GM21381 (cell line): ENCODE measurements at regions not wholly inside any gene's neighbourhood (a gene's known extent, or its start where the extent isn't known, plus 50 kb on each side); places are given as distances from the start of the nearest gene placed in this dataset.

ENCODE experiments used
- ATAC-seq: cut with Tn5 transposase; IDR thresholded peaks from one replicate; pipeline ENCODE4 v1.9.1; 2021; ENCODE audit warnings: mild to moderate bottlenecking, moderate library complexity; ENCODE audit not compliant: unreplicated experiment

DNA sequence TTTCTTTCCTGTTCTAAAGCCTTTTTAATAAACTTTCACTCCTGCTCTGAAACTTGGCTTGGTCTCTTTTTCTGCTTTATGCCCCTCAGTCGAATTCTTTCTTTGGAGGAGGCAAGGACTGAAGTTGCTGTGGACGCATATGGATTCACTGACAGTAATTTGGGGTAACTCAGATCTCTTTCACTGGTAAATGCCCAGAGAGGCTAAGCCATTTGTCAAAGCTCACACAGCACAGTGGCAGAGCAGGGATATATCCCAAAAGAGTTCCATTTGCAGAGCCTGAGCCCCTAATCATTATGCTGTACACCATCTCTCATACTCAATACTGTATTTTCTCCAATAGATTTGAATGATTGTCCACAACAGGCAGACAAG lies 72.3 kb upstream of the GALNT15 start:
- ATAC-seq: no peak

DNA sequence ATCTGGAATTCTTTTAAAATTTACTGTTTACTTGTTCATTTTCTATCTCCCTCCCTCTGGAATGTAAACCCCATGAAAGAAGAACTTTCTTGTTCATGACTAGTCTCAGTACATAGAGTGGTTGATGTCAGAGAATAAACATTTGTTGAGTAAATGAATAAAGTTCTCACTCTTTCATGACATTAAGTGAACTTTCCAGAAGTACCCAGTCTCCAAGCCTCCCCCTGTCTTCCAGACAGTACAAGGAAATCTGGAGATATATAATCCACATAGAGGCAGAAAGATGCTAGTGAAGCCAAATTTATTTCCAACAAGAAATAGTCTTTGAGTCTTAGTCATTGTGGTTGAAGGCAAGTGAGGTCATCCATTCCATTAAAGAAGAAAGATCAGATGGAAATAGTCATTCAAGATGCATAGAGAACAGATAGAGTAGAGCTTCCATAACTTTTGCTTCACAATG lies 71.5 kb upstream of the GALNT15 start:
- ATAC-seq: no peak

DNA sequence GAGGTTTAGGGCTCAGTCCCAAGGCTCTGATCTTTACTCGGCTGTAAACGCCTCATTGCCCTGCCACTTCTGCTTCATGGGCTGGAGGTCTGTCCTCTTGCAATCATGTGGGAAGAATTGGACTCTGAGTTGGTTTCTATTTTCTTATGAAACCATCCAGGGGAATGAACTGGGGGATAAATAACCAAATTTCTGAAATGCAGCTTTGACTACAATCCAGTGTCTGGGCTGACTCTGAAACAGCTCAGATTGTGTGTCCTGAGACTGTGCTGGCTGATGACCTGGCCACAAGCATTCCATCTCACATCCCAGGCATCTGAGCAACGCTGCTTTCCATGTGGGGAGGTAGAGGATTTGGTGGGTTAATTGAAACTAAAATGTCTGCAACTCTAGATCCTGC lies 71.0 kb upstream of the GALNT15 start:
- ATAC-seq: no peak

DNA sequence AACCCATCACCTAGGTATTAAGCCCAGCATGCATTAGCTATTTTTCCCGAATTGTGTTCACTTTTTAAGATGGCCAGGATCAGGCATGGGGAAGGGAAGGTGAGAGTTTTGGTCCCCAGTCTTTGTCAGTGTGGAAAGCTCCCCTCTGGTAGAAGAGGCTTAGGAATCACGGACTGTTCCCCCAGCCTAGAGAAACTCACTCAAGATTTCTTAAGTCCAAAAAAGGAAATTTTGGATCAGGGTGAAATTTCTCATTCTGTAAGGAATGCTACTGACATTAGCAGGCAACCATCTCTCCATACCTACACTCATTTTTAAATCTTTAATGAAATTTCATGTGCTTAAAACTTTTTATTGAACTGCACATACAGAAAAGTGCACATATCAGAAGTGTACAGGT lies 70.3 kb upstream of the GALNT15 start:
- ATAC-seq: no peak

DNA sequence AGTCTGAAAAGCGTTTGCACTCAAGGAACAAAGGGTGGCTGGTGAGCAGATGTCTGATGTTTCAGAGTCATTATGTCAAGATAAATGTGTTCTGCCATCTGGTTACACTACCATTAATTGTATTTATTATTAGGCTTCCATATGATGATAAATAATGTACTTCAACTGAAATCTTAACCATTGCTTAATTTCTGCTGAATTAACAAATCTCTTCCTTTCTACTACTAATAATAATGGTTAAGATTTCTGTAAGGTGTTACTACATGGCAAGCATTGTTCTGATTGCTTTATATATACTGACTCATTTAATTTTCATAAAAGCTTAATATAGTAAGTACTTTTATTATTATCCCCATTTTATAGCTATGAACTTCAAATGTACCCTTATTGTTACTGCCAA lies 68.4 kb upstream of the GALNT15 start:
- ATAC-seq: no peak

DNA sequence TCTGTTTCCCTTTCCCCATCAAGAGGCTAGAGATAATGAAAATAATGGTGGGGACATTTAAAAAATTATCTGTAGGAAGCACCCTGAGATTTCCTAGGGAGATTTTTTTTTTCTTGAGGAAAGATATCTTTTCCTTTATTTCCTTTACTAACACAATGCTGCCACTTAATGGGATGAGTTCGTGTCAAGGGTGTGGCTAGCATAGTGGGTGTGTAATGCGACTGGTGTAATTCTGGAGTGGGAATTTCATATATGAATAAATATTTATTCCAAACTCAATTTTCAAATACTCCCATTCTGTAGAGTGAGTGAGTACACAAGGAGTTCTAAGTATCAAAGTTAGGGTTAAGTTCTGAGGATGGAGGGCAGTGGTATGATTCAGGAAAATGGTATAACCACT lies 66.1 kb upstream of the GALNT15 start:
- ATAC-seq: no peak

DNA sequence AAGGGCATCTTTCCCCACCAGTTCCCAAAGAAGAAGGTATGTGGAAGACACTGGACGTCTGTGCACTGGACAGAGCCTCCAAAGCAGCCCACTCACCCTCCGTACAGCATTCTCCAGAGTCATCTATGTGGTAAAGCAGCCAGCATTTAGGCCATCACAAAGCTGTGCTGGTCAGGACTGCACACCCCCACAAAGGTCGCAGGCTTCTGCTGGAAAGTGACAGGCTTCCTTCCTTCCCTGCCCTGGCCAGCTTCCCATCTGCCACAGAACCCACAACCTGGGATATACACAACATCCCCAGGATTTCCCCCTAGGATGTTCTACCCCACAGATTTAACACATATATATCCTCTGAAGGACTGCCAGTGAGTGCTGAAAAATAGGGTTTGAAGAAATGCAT lies 64.6 kb upstream of the GALNT15 start:
- ATAC-seq: no peak

DNA sequence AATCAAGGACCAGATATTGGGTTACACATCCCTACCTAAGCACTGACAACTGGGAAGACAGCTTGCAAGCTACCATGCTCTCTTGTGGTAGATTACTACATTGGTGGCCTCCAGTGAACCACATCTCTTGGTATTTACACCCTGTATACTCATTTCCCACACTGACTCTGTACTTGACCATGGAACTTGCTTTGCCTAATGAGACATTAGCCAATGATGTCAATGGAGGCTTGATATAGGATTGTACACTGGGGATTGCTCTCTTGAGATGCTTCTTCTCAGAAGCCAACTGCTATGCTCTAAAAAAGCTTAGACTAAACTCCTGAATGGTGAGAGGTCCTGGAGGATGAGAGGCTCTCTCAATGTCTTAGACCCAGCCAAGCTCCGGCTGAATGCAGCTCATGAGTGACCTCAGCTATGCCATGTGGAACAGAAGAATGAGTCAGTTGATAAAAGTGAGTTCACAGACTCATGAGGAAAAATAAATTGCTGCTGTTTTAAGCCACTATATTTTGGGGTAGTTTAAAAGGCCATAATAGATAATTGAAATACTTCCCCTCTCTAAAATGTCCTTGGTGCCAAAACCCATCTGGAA lies 61.5 kb upstream of the GALNT15 start:
- no peak for ATAC-seq

DNA sequence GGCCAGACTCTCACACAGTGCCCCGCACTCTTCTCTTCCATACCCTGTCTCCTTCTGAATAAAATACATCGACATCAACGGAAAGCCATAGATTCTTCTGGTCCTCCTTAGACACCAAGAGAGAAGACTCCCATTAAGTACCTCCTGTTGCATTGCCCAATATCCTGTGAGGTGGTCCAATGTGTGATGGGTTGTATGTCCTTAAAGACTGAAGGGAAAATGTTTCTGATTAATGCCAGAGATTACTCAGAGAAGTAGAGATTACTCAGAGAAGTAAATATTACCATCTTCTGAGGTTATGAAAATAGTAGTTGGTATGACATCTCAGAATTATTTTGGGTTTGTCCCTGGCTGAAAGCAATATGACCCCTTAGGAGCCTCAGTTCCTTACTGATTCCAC lies 60.8 kb upstream of the GALNT15 start:
- ATAC-seq: no peak

DNA sequence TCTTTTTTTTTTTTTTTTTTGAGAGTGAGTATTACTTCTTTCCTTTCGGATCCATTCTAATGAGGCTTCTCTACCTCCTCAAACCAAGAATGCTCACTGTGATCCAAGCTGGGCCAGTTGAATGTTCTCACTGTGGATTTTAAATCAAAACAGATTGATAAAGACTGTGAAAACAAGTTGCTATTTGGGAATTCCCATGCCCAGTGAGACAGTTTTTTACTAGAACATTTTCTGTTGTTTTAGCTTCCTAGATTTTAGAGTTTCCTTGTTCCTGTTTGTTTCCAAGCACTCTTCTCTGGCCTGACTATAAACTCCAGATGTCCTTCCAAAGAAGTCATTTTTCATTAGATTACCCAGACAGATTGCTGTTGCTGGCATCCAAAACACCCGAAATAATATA lies 60.1 kb upstream of the GALNT15 start:
- ATAC-seq: no peak

DNA sequence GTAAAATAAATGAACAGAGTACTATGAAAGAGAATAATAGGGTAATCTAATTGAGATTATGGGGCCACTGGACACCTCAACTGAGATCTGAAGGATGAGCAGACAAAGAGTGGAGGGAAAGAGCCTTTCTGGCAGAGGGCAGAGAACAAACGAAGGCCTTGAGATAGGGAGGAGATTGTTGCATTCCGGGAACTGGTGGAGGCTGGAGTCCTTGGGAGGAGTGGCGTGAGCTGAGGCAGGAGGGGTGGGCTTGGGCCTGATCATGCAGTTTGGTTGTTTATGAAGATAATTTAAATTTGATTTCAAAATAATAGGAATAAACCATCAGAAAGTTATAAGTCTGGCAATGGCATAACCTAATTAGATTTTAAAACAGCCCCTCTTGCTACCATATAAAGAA lies 59.5 kb upstream of the GALNT15 start:
- no peak for ATAC-seq

DNA sequence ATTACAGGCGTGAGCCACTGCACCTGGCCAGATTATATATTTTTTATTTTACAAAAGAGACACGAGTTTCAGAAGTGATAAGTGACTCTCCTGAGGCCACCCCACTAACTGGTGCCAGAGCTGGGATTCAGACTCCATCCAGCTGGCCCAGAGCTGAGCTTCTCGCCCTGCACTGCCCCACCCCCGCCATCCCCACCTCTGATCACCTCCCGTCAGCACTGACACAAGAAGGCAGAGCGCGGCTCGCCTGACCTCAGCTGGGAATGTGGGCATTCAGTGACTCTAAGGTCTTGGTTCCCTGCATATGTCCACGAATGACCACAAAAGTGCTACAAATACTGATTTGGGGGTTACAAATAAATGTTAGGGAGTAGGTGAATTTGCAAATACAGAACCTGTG lies 56.1 kb upstream of the GALNT15 start:
- ATAC-seq: no peak

DNA sequence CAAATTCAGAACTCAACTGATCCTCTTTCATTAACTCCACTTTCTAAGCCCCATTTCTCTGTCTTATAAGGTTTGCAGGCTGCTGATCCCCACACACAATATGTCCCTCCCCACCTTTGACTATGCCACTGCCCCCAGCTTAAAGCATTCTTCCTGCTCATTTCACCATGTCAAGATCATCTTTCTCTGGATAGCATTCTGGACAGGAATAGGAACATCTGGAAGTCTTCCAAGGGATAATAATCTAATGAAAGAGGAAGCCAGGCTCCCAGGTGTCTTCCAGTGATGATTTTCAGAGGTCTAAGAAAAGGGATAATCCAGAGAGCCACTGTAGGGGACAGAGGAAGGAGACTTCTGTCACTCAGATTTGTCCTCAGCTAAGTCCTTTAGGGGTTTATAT lies 54.6 kb upstream of the GALNT15 start:
- no peak for ATAC-seq

DNA sequence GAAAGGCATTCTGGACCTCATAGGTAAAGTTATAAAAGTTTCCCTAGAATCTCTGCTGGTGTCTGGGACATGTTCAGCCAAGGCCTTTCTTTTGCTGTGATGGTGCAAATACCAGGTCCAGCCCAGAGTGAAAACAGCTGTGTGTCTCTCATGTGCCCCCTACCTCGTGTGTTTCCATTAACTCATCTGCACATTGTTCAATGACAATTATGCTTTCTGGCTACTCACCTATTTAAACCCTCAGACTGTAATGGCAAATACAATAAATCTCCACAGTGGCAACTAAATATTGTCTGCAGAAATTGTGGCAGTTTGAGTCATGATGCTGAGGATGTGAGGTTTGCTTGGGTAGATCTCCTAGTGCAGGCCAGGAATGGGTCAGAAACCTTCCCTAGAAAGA lies 53.1 kb upstream of the GALNT15 start:
- no peak for ATAC-seq

DNA sequence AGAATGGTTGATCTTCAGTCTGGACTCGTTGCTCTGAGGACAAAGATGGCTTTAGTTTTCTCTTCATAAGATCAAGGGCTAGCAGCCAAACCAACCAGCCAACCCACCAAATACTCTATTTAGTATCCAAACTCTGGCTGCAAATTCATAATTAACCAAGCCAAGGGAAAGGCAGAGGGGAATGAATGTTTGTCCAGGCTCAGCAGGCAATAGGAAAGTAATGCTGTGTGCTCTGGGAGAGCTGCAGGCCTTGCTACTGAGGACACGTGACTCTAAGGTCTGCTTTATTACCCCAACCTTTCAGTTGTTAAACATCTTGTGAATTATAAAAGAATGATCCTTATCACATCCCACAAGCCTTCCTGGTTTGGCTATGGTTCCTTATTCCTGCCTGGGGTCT lies 52.3 kb upstream of the GALNT15 start:
- ATAC-seq: no peak

DNA sequence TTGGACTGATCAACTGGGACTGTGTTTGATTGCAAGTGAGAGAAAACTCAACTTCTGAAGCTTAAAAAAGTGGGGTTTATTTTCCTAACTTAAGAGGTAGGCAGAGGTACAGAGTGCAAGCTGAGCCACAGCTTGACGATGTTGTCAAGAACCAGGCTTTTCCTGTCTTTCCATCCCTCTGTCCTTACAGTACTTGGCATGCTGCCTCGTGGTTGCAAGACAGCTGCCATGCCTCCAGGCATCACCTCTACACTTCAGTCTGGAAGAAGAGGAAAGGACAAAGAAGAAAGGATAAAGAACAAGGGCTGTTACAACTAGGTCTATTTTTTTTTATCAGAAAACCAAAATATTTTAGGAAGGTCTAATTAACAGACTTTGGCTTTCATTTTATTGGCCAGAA lies 51.8 kb upstream of the GALNT15 start:
- no peak for ATAC-seq

DNA sequence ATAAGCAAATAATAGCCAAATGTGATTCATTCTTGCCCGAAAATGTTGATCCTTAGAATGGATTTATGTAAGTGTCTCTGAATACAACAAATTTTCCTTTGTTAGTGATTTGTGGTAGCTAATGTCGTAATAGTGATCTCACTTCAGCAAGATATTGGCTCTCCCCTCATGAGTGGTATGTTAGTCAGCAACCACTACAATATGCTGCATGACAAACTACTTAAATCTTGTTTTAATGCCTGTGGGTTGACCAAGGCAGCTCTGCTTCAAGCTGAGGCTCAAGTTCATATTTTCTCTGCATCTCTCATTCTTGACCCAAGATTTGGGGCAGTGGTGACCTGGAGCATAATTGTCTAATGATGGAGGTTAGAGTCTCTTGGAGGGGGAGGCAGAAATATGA lies 49.8 kb upstream of the GALNT15 start:
- no peak for ATAC-seq
